Gastrocnemius medialis (tissue), 4 donors: ENCODE measurements at regions not wholly inside any gene's neighbourhood (a gene's known extent, or its start where the extent isn't known, plus 50 kb on each side); places are given as distances from the start of the nearest gene placed in this dataset.

Experiments
- POLR2A ChIP-seq, 2 donors: fragments of 450-650 bp; IDR thresholded peaks; one replicate each; pipeline ENCODE4 v1.6.1; 2017; ENCODE audit warnings: antibody characterized with exemption in 2 of 2, mild to moderate bottlenecking in 2 of 2, moderate library complexity in 2 of 2
- TF ChIP-seq, protein P1 (sequence below), 5 experiments: fragments of 450-650 bp in 3 of 5; fragments of 200-600 bp in 2 of 5; sonication (generic) in 2 of 5; IDR thresholded peaks in 4 of 5; conservative IDR thresholded peaks in 1 of 5; 1 replicate in 4 of 5; 2 replicates in 1 of 5; pipeline ENCODE4 v1.5.1; 2016 to 2019; ENCODE audit warnings: antibody characterized with exemption in 5 of 5, mild to moderate bottlenecking in 3 of 5, moderate library complexity in 3 of 5

DNA sequence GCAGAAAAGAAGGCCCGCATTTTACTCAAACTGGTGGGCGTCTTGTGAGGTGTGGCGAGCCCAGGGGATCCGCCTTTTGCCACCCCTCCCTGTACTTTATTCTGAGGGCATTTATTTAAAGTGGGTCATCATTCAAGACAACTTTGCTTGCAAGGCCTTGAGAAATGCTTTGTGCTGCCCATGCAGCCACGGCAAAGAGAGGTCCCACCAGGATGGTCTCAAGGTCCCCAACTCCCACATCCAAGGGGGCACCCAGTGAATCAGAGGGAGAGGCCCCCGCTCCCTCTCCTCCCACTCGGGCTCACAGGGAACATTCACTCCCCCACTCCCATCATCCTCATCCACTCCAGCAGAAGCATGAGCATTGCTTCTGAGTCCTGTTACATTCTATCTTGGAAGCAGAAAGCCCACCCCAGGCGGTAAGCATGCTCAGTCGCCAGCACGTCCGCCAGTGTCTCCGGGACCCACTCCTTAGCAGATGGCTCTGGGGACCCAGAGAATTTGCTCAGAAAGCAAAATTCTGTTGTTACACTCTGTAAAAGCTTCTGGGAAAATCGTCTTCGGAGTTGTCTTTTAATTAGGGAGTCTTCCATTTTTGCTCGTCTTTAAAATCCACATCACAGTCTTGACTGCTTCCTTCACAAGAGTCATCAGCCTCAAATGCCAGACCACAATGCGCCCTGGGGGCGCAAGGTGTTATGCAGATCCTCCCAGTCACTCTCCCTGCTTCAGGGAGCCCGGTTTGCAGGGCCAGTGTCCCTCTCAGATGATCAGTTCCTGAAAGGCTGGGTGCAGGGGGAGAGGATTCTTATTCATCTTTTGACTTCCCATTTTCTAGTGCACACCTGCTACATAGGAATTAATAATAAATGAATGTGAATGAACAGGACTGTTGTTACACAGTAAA is 99.4 kb upstream of the NCK2 start:
- TF ChIP-seq, protein P1, sequence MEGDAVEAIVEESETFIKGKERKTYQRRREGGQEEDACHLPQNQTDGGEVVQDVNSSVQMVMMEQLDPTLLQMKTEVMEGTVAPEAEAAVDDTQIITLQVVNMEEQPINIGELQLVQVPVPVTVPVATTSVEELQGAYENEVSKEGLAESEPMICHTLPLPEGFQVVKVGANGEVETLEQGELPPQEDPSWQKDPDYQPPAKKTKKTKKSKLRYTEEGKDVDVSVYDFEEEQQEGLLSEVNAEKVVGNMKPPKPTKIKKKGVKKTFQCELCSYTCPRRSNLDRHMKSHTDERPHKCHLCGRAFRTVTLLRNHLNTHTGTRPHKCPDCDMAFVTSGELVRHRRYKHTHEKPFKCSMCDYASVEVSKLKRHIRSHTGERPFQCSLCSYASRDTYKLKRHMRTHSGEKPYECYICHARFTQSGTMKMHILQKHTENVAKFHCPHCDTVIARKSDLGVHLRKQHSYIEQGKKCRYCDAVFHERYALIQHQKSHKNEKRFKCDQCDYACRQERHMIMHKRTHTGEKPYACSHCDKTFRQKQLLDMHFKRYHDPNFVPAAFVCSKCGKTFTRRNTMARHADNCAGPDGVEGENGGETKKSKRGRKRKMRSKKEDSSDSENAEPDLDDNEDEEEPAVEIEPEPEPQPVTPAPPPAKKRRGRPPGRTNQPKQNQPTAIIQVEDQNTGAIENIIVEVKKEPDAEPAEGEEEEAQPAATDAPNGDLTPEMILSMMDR (IDR thresholded peaks at IDR 0.05 in 4 of 5, conservative IDR thresholded peaks at IDR 0.05 in 1 of 5), result no peak
- no peak for TF ChIP-seq POLR2A (IDR thresholded peaks at IDR 0.05)
